ENCODE measurements at regions not wholly inside any gene's neighbourhood (a gene's known extent, or its start where the extent isn't known, plus 50 kb on each side); places are given as distances from the start of the nearest gene placed in this dataset.

DNA sequence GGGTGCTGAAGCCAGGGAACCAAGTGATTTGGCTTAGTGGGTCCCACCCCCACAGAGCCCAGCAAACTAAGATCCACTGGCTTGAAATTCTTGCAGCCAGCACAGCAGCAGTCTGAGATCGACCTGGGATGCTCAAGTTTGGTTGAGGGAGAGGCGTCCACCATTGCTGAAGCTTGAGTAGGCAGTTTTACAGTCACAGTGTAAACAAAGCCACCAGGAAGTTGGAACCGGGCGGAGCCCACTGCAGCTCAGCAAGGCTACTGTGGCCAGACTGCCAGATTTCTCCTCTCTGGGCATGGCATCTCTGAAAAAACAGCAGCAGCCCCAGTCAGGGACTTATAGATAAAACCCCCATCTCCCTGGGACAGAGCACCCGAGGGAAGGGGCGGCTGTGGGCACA lies 424.1 kb upstream of the TENM4 start:
- no peak for DNase-seq

DNA sequence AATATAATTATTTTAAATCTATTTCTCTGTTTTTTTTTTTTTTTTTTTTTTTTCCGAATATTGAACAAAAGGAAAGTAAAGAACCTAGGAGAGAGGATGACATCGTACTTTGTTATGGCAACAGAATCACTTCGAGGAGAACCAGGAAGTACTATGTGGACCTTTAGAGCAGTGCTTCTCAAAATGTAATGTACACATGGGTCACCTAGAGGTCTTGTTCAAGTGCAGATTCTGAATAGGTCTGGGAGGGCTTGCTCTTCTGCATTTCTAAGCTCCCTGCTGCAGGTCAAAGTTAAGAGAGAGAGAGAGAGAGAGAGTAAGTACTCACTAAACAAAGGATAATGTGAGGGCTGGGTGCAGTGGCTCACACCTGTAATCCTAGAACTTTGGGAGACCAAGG lies 419.5 kb upstream of the TENM4 start:
- no peak for DNase-seq

DNA sequence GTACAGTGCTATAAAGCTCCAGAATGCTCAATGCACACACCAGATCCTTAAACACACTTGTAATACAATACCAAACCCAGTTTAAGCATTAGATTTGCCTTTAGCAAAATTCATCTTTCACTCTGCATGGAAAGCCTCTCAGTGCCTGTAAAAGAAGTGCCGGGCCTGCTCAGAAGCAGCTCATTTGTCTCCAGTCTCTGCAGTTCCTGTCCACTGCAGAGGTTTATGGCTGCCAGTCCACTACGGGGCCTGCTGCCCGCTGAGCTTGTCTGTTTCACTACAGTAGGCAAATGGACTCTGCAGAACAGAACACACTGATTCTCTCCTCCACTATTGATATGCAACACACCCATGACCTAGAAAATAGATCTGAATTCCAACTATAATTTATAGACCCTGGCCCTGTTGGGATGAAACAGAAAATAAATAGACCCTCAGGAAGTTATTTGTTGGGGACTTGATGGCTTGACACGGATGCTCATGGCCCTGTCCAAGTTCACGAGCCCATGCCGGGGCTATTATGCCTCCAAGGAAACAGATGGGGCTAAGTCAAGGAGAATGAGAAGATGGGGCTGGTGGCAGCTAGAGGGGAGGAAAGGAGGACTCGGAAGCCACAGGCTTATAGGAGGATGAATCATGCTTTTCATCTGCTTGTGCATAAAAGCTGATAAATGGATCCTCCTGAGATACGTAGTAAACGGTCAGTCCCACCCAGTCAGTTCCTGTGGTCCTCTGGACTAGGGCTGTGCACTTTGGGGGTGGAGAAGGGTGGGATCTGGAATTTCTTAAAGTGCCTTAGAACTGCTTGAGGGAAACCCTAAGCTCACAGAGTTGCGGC lies 416.8 kb upstream of the TENM4 start:
- DNase-seq = no peak

DNA sequence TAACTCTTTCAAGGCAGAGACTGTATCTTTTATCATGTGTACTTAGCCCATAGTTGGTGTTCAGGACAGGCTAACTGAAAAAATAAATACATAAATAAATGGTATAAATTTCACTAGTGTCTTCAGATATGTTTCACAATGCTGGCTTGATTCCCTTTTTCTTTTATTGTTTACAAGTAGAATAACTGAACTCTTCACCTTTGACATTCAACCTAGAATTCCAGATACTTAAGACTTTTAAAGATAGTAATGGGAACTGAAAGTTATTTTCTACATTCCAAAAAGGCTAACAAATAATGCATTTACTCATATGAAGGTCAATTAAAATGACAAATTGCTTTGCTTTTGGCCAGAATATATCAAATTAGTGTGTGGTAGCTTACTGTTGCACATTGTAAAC lies 411.3 kb upstream of the TENM4 start:
- no peak for DNase-seq

DNA sequence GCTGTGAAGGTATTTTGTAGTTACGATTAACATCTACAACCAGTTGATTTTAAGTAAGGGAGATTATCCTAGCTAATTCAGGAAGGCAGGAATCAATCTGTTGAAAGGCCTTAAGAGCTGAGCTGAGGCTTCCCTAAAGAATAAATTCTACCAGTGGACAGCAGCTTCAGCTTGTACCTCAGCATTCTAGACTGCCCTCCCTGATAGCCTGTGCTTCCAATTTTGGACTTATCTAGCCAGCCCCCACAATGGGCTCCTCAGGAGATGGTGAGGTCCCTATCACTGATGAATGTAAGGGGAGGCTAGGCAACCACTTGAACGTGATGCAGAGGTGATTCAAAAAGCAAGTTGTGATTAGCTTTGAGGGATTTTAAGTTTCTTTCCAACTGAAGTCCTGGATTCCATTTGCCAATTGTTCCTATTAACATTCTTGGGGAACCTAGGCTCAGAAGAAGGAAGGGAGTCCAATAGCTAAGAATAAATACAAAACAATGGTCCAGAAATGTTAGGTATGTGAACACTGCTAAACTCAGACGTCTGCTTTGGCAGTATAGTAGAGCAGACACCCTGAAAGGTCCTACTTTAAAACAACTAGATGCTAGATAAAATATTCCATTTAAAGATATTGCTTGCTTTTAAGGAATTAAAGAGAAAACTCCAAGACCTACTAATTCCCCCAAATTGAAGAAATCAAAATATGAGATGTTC lies 404.3 kb upstream of the TENM4 start:
- no peak for DNase-seq

DNA sequence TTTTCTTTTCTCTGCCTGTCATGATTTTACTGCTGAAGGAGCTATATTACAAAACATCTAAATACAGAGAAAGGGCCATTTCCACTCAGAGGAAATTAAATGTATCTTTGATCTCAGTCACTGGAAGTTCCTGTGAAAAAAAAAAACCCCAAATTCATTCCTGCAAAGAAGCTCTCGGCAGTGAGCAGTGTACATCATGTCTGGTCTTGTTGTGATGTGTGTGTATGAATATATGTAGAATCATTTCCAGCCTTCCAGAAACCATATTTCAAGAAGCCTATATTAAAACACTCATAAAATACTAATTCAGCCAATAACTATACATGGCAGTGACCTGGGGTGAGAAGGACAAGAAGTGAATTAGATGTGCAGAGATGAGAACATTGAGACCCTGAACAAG lies 393.2 kb upstream of the TENM4 start:
- no peak for DNase-seq

DNA sequence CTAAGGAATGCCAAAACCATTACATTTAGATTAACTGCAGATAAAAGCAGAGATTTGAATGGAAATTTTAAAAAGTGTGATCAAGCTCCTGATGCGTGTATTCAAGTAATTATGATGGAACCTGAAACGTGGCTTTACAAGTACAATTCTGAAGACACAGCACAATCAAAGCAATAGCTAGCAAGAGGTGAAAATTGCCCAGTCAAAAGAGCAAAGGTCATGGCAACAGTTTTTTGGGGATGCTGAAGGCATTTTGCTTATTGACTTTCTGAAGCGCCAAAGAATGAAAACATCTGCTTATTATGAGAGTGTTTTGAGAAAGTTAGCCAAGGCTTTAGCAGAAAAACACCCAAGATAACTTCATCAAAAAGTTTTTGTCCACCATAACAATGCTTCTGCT lies 389.6 kb upstream of the TENM4 start:
- no peak for DNase-seq

DNA sequence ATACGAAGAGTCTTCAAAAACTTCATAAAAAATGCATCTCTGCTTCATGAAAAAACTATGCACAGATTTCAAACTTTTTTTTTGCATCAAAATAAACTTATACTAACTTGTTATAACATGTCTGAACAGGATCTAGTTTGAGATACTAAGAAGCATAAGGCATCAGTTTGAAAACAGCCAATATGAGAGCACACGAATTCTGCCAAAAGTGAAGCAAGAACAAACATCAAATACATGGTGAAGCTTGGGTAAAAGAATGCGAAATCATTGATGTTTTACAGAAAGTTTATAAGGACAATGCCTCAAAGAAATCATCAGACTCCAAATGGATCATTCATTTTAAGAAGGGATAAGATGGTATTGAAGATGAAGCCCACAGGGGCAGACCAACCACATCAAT lies 389.1 kb upstream of the TENM4 start:
- DNase-seq = no peak

DNA sequence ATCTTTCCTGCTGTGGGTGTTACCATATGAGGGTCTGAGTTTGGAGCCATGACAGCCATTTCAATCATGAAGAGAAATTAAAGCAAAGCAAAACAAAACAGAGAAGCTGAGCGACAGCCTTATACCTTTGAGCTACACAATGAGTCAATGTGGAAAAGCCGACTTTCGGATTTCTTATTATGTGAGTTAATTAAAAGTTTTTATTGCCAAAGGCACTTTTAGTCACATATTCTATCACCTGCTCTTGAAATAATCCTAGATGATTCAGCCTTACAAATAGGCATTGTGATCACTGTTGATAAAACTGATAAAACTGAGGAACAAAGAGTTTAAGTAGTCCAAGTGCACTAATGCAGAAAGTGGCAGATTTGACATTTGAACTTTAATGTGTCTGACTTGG lies 381.9 kb upstream of the TENM4 start:
- no peak for DNase-seq

DNA sequence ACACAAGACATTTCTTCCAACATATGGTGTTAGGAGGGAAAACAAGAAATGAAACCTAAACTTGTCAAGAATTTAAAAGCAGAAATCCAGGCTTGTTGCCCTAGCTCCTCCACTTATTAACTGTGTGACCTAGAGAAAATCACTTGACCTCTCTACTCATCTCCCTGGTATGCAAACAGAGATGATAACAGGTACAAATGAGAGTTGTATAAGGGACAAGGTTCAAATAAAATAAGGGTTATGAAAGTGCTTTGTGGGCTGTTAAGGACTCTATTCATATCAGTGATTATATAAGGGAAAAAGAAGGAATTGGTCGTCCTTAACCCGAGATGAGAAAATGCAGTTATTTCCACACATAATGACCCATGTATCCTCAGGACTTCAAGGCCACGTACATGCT lies 372.7 kb upstream of the TENM4 start:
- no peak for DNase-seq

DNA sequence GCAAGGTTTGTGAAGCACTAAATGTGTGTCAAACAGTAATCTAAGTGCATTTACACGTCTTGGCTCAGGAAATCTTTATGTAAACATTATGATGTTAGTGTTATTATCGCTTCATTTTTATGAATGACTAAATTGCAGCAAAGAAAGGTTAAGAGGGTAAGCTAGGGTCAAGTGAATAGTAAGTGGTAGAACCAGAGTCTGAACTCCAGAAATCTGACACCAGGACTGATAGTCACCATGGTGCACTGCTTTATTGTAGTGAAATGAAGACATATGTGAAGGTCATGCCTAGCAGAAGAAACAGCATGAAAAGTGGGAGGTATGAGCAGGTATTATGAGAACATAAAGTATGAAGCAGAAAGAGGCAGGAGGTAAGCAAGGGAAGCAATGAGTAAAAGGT lies 368.7 kb upstream of the TENM4 start:
- peak; percentile 30 for DNase-seq

DNA sequence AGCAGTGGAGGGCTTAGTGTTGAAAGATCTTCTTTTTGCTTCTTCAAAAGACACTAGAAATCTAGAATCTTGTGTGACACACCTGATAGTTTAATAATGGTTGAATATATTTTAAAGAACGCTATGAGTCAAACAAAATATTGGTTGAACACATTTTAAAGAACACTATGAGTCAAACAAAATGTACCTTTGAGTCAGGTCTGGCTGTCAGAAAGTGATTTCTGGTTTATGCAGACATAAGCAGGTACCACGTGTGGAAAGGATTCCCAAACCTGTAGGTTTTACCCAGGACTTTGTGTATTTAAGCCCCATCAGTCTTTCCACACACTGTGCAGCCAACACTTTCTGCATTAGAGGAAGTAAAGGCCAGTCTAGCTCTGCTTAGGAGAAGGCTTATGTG lies 366.7 kb upstream of the TENM4 start:
- no peak for DNase-seq

DNA sequence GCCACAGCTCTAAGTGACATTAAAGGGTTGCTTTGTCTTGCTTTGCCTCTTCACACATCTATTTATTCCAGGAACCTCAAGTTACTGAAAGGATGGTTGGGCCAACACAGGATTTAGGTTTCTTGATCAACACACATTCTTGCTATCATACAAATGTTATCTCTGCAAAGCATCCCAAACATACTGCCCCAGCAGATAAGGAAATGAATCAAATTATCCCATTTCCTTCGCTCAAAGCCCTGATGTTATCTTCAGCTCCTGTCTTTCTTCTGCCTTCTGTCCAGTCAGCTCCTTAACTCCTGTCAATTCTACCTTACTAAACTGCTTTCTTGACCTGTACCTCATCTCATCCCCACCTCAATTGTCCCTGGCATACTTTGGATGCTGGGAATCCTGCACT lies 355.9 kb upstream of the TENM4 start:
- no peak for DNase-seq

DNA sequence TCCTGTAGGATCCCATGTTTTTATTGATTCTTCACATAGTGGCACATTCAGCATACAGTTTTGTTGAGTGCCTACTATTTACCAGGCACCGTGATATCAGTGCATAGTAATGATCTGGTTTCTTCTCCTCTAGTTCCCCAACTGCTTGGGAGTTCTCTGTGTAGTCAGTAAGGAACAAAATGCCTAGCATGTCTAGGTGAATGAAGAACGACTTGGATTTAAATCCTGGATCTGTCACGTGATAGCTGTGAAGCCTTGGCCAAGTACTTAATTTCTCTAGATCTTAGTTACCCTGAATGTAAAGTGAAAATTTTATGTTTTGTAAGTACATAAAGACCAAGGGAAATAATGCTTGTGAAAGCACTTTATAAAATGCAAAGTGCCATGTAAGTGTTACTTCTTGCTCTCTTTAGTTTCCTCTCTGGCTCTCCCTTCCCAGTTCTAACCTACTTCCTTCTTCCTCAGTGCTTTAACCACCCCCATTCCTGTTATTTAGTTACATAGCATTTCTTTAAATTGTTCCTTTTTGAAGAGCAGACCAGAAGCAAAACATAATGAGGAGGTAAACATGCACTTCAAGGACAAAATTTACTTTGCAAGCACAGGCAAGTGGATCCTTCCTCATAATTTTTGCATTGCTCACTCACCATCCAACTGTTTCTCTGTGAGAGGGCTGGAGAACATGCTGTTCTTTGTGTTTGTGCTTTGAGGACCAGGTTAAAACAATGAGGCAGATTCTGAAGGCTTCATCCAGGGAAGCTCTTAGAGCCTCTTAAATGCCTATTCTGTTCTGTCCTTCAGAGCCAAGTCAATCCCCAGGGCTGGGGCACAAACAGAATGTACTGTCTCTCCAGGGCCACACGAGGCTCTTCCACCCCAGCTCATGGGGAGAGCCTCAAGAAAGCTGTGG lies 353.9 kb upstream of the TENM4 start:
- DNase-seq = no peak

DNA sequence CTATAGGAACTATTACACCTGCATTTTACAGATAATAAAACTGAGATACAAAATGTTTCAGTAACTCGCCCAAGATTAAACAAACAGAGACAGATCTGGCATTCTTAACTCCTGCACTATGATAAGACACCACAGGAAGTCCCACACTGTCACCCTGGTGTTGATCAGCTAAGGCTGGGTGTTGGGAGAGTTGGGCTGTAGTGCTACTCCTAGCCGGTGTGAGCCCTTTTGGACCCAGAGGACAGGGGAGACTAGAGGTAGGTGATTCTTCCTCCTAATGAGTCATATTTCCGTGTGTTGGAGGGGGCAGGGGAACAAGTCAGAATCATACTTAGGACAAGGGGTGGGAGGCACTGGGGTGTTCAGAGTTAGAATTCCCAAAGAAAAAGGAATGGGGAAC lies 353.2 kb upstream of the TENM4 start:
- DNase-seq = no peak

DNA sequence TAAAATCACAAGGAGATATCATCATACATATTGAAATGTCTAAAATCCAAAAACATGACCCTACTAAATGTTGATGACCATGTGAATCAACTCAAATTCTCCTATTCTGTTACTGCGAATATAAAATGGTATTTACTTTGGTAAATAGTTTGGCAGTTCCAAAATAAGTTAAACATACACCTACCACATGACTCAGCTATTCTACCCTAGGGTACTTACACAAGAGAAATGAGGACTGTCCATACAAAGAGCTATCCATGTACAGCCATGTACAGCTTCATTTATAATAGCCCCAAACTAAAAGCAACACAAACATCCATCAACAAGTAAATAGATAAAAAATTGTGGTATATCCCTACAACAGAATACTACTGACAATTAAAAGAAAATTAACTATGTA lies 346.1 kb upstream of the TENM4 start:
- DNase-seq = no peak

DNA sequence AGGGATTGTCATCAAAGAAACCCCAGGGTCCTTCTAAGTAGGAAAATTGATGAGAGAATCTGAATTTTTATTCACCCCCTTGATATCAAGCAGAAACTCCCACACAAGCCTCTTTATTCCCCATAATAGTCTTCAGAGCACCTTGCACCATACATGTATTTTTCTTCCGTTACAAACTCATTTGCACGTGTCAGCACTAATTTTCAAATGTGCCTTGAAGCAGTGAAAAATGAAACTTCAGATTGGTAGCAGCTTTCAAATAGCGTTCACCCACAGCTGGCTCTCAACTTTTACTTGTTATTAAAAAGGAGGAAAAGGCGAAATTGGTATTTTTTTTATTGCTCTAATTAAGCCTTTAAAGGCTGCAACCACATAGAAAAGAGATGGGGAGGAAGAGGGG lies 343.0 kb upstream of the TENM4 start:
- no peak for DNase-seq

DNA sequence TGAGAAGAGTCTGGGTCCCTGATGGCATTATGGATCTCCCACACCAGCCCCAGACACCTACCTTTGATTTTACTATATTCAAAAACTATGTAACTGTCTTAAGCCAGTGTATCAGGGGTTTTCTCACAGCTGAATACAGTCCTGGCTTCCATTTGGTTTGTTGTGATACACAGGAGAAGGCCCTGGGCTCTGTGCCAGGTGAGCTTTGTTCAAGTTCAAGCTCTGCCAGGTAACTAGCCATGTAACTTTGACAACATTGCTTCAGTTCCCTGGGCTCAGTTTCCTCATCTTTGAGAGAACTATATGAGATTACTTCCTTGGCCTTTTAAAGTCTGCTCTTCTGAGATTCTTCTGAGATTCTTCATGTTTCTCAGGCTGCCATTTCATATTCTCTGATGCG lies 327.5 kb upstream of the TENM4 start:
- DNase-seq = no peak

DNA sequence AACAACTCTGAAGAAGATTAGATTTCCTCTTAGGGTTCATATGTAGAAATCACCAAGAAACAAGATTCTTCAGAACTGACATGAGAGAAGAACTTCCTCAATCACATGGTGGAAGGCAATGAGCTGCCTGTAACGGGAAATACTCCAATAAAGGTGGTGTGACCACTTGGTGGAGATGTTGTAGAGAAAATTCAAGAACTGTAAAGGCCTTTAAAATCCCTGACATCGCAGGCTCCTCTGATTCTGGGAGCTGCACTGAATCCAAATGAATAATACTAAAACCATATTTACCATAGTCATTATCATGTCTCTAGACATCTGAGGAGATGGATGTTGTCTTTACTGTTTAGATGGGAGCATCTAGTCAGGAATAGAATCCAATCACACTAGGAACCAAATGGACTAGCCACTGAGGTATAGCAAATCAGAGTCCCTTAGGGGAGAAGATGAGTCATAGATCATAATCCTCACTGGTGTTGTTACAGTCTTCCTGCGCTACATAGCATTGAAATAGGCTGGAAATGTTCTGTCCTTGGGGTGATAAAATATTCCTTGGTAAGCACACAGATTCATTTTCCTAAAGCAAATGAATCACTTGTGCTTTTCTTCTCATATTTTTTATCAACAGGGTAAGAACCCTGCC lies 321.6 kb upstream of the TENM4 start:
- no peak for DNase-seq

DNA sequence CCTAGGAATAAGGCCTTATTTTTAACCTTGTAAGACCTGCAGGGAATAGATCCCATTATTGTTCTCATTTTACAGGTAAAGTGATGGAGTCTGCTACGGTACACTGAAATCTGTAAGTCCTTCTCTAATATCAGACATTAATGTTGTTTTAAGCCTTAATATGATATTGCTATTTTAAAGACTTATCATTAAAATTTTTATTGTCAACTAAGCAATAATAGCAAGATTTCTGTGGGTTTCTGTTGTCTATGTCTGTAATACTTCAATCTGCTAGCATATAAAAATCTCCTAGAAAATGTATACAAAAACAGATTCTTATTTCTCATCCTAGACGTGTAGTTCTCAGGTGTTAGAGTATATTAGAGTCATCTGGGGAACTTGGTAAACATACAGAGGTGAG lies 317.5 kb upstream of the TENM4 start:
- no peak for DNase-seq

DNA sequence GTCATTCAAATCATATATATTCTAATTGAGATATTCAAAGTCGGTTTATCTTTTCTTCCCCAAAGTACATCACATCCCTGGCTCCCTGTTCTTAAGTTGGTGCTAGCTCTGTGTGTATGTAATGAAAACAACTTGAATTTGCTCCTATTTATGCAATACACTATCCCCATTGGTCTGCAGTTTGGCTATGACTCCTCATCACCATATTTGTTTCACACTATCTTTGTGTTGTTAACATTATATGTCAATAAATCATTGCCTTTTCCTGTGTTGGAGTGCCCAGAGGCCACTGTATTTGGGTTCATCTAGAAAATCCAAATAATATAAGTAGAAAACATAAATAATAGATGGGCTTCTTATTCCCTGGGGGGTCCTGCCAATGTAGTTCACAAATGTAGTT lies 306.6 kb upstream of the TENM4 start:
- no peak for DNase-seq

DNA sequence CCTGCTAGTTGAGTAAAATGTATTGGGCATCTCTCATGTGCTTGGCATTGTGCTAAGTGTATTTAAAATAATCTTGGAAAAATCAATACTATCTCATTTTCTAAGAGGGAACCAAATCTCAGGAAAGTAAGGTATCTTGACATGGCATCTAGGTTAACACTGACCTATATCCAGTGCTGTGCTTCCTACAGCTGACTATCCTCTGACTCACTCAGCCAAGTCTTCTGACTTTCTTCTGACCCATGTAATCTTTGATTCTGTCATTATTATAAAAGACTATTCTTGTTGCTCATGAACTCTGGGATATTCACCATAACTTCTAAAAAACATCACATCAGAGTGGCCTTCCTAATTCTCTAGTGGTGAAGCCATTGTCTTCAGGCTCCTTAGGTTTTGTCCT lies 304.1 kb upstream of the TENM4 start:
- no peak for DNase-seq

DNA sequence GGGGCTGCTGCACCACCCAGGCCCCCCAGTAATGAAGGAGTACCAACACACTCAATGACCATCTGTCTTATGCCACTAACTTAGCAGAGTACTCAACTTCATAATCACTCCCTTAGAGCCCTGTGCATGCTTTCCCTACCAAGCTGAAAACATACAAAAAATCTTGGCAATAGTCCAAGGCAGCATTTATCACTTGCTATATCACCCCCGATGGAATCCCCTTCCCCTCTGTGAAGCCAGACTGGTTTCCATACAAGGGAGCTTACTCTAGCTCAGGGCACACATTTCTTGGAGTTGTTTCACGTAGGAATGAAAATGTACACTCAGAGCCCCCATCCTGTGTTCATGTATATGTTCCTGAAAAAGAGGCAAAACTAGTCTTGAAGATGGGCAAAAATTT lies 301.3 kb upstream of the TENM4 start:
- no peak for DNase-seq

All from NCI-H1417 treated with DMSO at 0.1 percent for 48 hours (cell line).